ENCODE measurements at regions not wholly inside any gene's neighbourhood (a gene's known extent, or its start where the extent isn't known, plus 50 kb on each side); places are given as distances from the start of the nearest gene placed in this dataset.

DNA sequence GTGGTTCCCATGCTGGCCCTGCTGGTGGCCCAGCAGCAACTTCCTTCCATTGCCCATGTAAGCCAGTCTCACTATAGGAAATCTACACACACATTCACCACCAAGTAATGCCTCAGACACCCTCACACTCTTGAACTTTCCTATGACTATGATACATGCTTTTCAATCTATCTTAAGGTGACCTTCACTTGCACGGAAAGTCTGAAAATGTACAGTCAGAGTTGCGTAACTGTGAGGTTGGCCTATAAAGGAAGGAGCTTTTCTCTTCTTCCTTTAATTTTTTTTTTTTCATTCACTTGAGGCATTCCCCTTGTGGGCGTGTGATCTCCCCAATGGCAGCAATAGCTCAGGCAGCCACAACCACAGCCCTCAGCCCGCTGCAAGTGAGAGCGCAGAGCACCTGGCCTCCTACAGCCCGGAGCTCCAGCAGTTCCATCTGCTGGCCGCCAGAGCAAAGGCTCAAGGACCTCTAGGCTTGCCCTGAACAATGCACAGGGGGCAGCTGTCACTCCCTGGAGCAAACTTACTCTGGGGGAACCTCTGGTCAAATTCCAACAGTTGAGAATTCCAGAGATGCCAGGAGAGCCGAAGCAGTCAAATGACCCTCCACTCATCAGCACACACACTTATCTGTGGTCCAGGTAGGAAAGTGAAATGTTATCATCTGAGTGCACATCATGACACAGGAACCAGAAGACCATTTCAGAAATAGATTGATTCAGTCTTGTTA lies 123.1 kb upstream of the ADO start:
- no peaks in the 10 kb centered on the region for H3K9me3 ChIP-seq
- intact Hi-C loops (cut with DNase I) = no loop called here
- H3K4me1 ChIP-seq = peaks cover 4% of the 10 kb centered on the region
- DNase-seq (peak; percentile 53), ATAC-seq (peak; percentile 63 to 72)
- H3K27ac ChIP-seq = no peak overlapping the region
- H3K27me3 ChIP-seq (ENCODE audit: low read depth) = no peaks in the 10 kb centered on the region
- no peak overlapping the region for H3K4me3 ChIP-seq
- no peaks in the 10 kb centered on the region for H3K36me3 ChIP-seq
- TF ChIP-seq, protein P1, sequence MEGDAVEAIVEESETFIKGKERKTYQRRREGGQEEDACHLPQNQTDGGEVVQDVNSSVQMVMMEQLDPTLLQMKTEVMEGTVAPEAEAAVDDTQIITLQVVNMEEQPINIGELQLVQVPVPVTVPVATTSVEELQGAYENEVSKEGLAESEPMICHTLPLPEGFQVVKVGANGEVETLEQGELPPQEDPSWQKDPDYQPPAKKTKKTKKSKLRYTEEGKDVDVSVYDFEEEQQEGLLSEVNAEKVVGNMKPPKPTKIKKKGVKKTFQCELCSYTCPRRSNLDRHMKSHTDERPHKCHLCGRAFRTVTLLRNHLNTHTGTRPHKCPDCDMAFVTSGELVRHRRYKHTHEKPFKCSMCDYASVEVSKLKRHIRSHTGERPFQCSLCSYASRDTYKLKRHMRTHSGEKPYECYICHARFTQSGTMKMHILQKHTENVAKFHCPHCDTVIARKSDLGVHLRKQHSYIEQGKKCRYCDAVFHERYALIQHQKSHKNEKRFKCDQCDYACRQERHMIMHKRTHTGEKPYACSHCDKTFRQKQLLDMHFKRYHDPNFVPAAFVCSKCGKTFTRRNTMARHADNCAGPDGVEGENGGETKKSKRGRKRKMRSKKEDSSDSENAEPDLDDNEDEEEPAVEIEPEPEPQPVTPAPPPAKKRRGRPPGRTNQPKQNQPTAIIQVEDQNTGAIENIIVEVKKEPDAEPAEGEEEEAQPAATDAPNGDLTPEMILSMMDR (IDR thresholded peaks at IDR 0.05) = no peak

DNA sequence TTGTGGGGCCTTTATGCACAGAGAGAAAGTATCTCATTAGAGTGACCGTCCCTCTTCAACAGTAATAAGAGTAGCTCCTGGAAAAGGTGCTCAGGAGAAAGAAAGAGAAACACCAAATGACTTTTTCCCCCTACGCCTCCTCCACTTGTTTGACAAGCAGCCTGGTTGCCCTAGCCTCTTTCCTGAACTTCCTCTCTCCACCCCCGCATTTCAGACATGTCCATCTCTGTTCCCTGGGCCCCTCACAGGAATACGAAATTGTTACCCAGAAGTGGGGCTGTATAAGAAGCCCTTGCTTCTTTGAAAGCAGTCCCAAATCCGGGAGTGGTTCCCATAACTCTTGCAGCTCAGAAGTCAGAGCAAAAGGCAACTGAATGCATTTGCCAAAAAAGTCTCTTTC lies 119.6 kb upstream of the ADO start:
- TF ChIP-seq, protein P1 (IDR thresholded peaks at IDR 0.05) = no peak
- no peak overlapping the region for H3K27ac ChIP-seq
- H3K27me3 ChIP-seq (ENCODE audit: low read depth) = no peaks in the 10 kb centered on the region
- H3K9me3 ChIP-seq = no peaks in the 10 kb centered on the region
- H3K4me1 ChIP-seq = peaks cover 4% of the 10 kb centered on the region
- ATAC-seq (no peak), DNase-seq (no peak)
- no peaks in the 10 kb centered on the region for H3K36me3 ChIP-seq
- intact Hi-C loops (cut with DNase I) = no loop called here
- H3K4me3 ChIP-seq = no peak overlapping the region

DNA sequence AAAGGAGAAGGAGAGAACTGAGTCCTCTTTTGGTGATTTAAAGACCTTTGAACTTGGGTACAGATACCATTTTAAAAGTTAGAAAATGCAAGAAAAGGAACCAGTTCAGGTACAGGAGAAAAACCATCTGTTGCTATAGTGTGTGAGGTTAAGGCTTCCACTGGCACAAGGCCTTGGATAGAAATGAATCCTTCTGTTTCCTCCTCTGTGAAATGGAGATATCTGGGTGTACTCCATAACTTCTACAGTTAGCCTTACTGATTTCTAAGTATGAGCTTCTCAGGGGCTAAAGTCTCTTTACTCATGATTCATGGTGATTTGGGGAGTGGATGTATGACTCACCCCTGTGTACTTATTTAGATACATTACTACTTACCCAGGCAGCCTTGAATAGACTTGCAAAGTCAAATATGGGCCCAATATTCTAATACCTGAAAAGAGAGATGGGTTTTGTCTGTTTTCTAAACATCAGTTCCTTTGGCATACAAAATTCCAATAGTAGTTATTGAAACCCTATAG lies 117.2 kb upstream of the ADO start:
- TF ChIP-seq, protein P1 (IDR thresholded peaks at IDR 0.05) = no peak
- H3K4me1 ChIP-seq = peaks cover 10% of the 10 kb centered on the region
- no peaks in the 10 kb centered on the region for H3K27me3 ChIP-seq (ENCODE audit: low read depth)
- ATAC-seq (no peak), DNase-seq (no peak)
- no peaks in the 10 kb centered on the region for H3K36me3 ChIP-seq
- no peaks in the 10 kb centered on the region for H3K9me3 ChIP-seq
- intact Hi-C loops (cut with DNase I) = no loop called here
- H3K27ac ChIP-seq = no peak overlapping the region
- H3K4me3 ChIP-seq = no peak overlapping the region

DNA sequence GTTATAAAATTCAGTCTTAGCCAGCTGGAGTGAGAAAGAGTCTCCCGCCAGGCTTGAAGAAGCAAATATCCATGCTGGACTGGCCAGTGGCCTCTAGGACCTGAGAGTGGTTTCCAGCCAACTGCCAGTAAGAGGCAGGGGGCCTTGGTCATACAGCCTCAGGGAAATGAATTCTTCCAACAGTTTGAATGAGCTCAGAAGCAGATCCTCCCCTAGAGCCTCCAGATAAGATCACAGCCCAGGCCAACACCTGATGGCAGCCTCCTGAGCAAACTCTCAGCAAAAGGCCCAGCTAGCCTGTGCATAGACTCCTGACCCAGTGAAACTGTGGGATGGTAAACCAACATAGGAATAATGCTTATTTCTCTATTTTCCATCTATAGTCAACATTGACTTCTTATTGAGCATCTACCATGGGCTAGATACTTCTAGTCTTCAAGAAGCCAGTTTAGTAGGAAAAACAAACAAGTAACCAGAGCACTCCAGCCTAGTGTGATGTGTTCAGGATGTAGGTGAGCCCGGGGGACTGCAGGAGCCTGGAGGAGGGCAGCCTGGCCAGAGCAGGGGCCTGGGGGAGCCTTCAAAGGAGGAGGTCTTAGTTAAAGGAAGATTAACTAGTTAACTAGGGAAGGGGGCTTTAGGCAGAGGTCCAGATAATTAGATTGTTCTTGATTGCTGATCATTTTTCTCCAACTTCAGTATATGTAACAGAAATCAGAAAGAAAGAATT lies 115.4 kb upstream of the ADO start:
- TF ChIP-seq, protein P1 (IDR thresholded peaks at IDR 0.05) = no peak
- no peak for DNase-seq
- Histone ChIP-seq H3K4me3 (no peak overlapping the region), H3K9me3 (no peaks in the 10 kb centered on the region), H3K27ac (no peak overlapping the region), H3K4me1 (peaks cover 10% of the 10 kb centered on the region), H3K27me3 (ENCODE audit: low read depth) (no peaks in the 10 kb centered on the region), H3K36me3 (no peaks in the 10 kb centered on the region)
- intact Hi-C loops (cut with DNase I) = no loop called here
- ATAC-seq = no peak

DNA sequence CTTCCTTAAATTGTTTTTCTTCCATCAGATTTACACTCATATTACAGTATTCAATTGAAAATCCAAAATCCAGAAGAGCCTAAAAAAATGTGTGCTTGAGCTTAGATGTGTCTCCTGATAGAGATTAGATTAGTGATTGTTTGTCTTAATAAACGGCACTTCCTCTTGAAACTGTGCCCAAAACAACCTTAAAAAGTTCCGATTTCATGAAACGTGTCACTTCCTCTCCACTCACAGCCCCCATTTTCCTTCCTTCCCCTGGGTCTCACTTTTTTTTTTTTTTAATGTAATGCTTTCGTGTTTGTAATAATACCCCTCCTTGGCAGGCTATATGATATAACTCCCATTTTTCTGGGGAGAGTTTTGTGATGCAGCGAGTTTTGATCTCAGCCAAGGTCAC lies 114.8 kb upstream of the ADO start:
- H3K4me1 ChIP-seq = peaks cover 10% of the 10 kb centered on the region
- TF ChIP-seq, protein P1 (IDR thresholded peaks at IDR 0.05) = no peak
- ATAC-seq = no peak

More for the DNA sequence above, 114.8 kb upstream of the ADO start:
- Histone ChIP-seq H3K4me3 (no peak overlapping the region), H3K27ac (no peak overlapping the region), H3K36me3 (no peaks in the 10 kb centered on the region), H3K9me3 (no peaks in the 10 kb centered on the region), H3K27me3 (ENCODE audit: low read depth) (no peaks in the 10 kb centered on the region)
- DNase-seq = no peak
- intact Hi-C loops (cut with DNase I) = no loop called here
